HCT116 (cell line): ENCODE measurements at regions not wholly inside any gene's neighbourhood (a gene's known extent, or its start where the extent isn't known, plus 50 kb on each side); places are given as distances from the start of the nearest gene placed in this dataset.

Source experiments
- ATAC-seq: fragments of 200-7000 bp; cut with Tn5 transposase; 2 replicates; pipeline ENCODE4 v1.9.1; 2020; ENCODE audit warnings: mild to moderate bottlenecking, moderate library complexity
- BruUV-seq: library from RNA; stranded (reverse); fragments of 400-500 nt; replicated peaks from 2 replicates; lab custom pipeline; 2021; lab: Mats Ljungman, UMichigan
- CTCF ChIA-PET: fragments of 300-600 bp; sonication (Branson Sonifier 250); formaldehyde crosslinking; loops from one replicate; lab custom pipeline; 2021; ENCODE audit warnings: antibody characterized with exemption; lab: Charles Lee
- POLR2A ChIA-PET: fragments of 300-600, 350-600 bp; sonication (Branson Sonifier 250); formaldehyde crosslinking; loops from one replicate; lab custom pipeline; 2021; ENCODE audit warnings: antibody characterized with exemption; lab: Charles Lee
- RAD21 ChIA-PET, 2 experiments: fragments of 300-600 bp; sonication (Branson Sonifier 250); formaldehyde crosslinking; loops; one replicate each; lab custom pipeline; 2023; ENCODE audit warnings: low total read pairs in 2 of 2; ENCODE audit not compliant: uncharacterized antibody in 2 of 2, unreplicated experiment in 2 of 2, low non-redundant PET in 1 of 2; lab: Charles Lee
- DNase-seq: peaks from one replicate; pipeline ENCODE4 v3.0.0-alpha.2; 2010; ENCODE audit warnings: low read depth, low spot score
- H2AFZ ChIP-seq: fragments of 200-600 bp; shearing (Covaris generic), sonication (generic); 2 replicates; pipeline ENCODE4 v1.6.1; 2017; ENCODE audit warnings: low read depth, mixed run types, mixed read lengths, antibody characterized with exemption, low read length; ENCODE audit not compliant: poor library complexity, severe bottlenecking
- H3K27ac ChIP-seq: 2 replicates; pipeline ENCODE4 v1.5.1; 2012; ENCODE audit warnings: low read depth, low read length
- H3K27me3 ChIP-seq: fragments of 200-600 bp; sonication (generic); 2 replicates; pipeline ENCODE4 v1.6.1; 2016; ENCODE audit warnings: mixed run types, low read length, mixed read lengths; ENCODE audit not compliant: insufficient read depth
- H3K36me3 ChIP-seq, 2 experiments: fragments of 200-500 bp in 1 of 2; fragments of 200-600 bp in 1 of 2; sonication (Bioruptor generic) in 1 of 2; sonication (generic) in 1 of 2; 2 replicates each; pipeline versions ENCODE4 v1.5.1 to v1.6.1; 2014 to 2016; ENCODE audit warnings: low read length in 2 of 2, inconsistent platforms in 1 of 2, mixed read lengths in 1 of 2, mixed run types in 1 of 2; ENCODE audit not compliant: insufficient read depth in 2 of 2, control insufficient read depth in 1 of 2
- H3K4me1 ChIP-seq, 2 experiments: fragments of 200-600 bp in 1 of 2; sonication (generic) in 1 of 2; 2 replicates each; pipeline versions ENCODE4 v1.5.1 to v1.6.1; 2012 to 2017; ENCODE audit warnings: low read length in 2 of 2, inconsistent platforms in 1 of 2, mild to moderate bottlenecking in 1 of 2, mixed read lengths in 1 of 2, mixed run types in 1 of 2, moderate library complexity in 1 of 2; ENCODE audit not compliant: insufficient read depth in 2 of 2, control insufficient read depth in 1 of 2
- H3K4me2 ChIP-seq: fragments of 200-600 bp; sonication (generic); 2 replicates; pipeline ENCODE4 v1.6.1; 2017; ENCODE audit warnings: mixed run types, low read length, mixed read lengths
- H3K4me3 ChIP-seq, 2 experiments: fragments of 200-600 bp in 1 of 2; sonication (generic) in 1 of 2; replicated peaks in 1 of 2; 2 replicates each; pipeline ENCODE4 v1.5.1; 2011 to 2016; ENCODE audit warnings: low read length in 2 of 2, control low read depth in 1 of 2, low read depth in 1 of 2, mild to moderate bottlenecking in 1 of 2, mixed read lengths in 1 of 2, mixed run types in 1 of 2
- H3K79me2 ChIP-seq: fragments of 200-600 bp; sonication (generic); 2 replicates; pipeline ENCODE4 v1.6.1; 2017; ENCODE audit warnings: mild to moderate bottlenecking, mixed run types, low read length, moderate library complexity, mixed read lengths; ENCODE audit not compliant: insufficient read depth
- H3K9ac ChIP-seq: fragments of 200-600 bp; sonication (generic); 2 replicates; pipeline ENCODE4 v1.6.1; 2016; ENCODE audit warnings: low read length, mixed read lengths
- H3K9me2 ChIP-seq: fragments of 200-600 bp; sonication (generic), shearing (Covaris generic); 2 replicates; pipeline ENCODE4 v1.6.1; 2017; ENCODE audit warnings: mixed run types, mild to moderate bottlenecking, moderate library complexity; ENCODE audit not compliant: insufficient read depth
- H3K9me3 ChIP-seq, 2 experiments: fragments of 200-500 bp in 1 of 2; fragments of 200-600 bp in 1 of 2; sonication (Bioruptor generic) in 1 of 2; sonication (generic) in 1 of 2; 2 replicates each; pipeline ENCODE4 v1.6.1; 2014 to 2017; ENCODE audit warnings: low read length in 2 of 2, mixed read lengths in 2 of 2, inconsistent platforms in 1 of 2, low read depth in 1 of 2, mild to moderate bottlenecking in 1 of 2, mixed run types in 1 of 2, moderate library complexity in 1 of 2; ENCODE audit not compliant: control insufficient read depth in 1 of 2, insufficient read depth in 1 of 2
- H4K20me1 ChIP-seq: fragments of 200-600 bp; sonication (generic), shearing (Covaris generic); 2 replicates; pipeline ENCODE4 v1.6.1; 2017; ENCODE audit warnings: mixed run types, mild to moderate bottlenecking, moderate library complexity; ENCODE audit not compliant: insufficient read depth
- CBX3 ChIP-seq: IDR thresholded peaks from 2 replicates; pipeline ENCODE4 v1.6.1; 2012; ENCODE audit warnings: low read depth
- CEBPB ChIP-seq: IDR thresholded peaks from 2 replicates; pipeline ENCODE4 v1.6.1; 2012; ENCODE audit warnings: low read depth
- CTCF ChIP-seq, 3 experiments: fragments of 200-600 bp in 1 of 3; sonication (generic) in 1 of 3; IDR thresholded peaks in 2 of 3; conservative IDR thresholded peaks in 1 of 3; 2 replicates each; pipeline ENCODE4 v1.5.1; 2012 to 2017; ENCODE audit warnings: low read depth in 2 of 3, low read length in 2 of 3, antibody characterized with exemption in 1 of 3, borderline replicate concordance in 1 of 3, control low read depth in 1 of 3, mild to moderate bottlenecking in 1 of 3, mixed read lengths in 1 of 3, mixed run types in 1 of 3, moderate library complexity in 1 of 3; ENCODE audit not compliant: insufficient read depth in 1 of 3
- EGR1 ChIP-seq: IDR thresholded peaks from 2 replicates; pipeline ENCODE4 v1.6.1; 2012; ENCODE audit warnings: low read depth
- EZH2 ChIP-seq: fragments of 200-600 bp; sonication (generic); IDR thresholded peaks from 2 replicates; pipeline ENCODE4 v1.6.1; 2017; ENCODE audit warnings: antibody characterized with exemption, mixed run types
- EZH2phosphoT487 ChIP-seq: fragments of 200-600 bp; IDR thresholded peaks from 2 replicates; pipeline ENCODE4 v1.6.1; 2018; ENCODE audit warnings: antibody characterized with exemption, borderline replicate concordance
- FOSL1 ChIP-seq: IDR thresholded peaks from 2 replicates; pipeline ENCODE4 v1.6.1; 2012; ENCODE audit warnings: low read depth
- JUND ChIP-seq: IDR thresholded peaks from 2 replicates; pipeline ENCODE4 v1.6.1; 2012
- POLR2AphosphoS5 ChIP-seq: IDR thresholded peaks from 2 replicates; pipeline ENCODE4 v1.6.1; 2011; ENCODE audit warnings: mild to moderate bottlenecking, low read depth, low read length, moderate library complexity
- RAD21 ChIP-seq: IDR thresholded peaks from 2 replicates; pipeline ENCODE4 v1.6.1; 2012; ENCODE audit warnings: low read depth, mild to moderate bottlenecking
- REST ChIP-seq: IDR thresholded peaks from 2 replicates; pipeline ENCODE4 v1.6.1; 2012; ENCODE audit warnings: low read depth
- SIN3A ChIP-seq: IDR thresholded peaks from 2 replicates; pipeline ENCODE4 v1.6.1; 2012; ENCODE audit warnings: low read depth
- SRF ChIP-seq: IDR thresholded peaks from 2 replicates; pipeline ENCODE4 v1.6.1; 2012; ENCODE audit warnings: low read depth
- TCF7L2 ChIP-seq: IDR thresholded peaks from 2 replicates; pipeline ENCODE4 v1.7.0; 2011; ENCODE audit warnings: borderline replicate concordance, inconsistent platforms; ENCODE audit not compliant: insufficient read depth, insufficient read length; ENCODE audit errors: extremely low read depth
- YY1 ChIP-seq: IDR thresholded peaks from 2 replicates; pipeline ENCODE4 v1.6.1; 2011; ENCODE audit warnings: low read length, low read depth, moderate library complexity, mild to moderate bottlenecking; ENCODE audit not compliant: insufficient replicate concordance; ENCODE audit errors: extremely low read depth
- ZBTB33 ChIP-seq: IDR thresholded peaks from 2 replicates; pipeline ENCODE4 v1.6.1; 2011; ENCODE audit warnings: mild to moderate bottlenecking, low read length, moderate library complexity; ENCODE audit not compliant: insufficient replicate concordance; ENCODE audit errors: extremely low read depth
- ZFX ChIP-seq: fragments of 450-650 bp; IDR thresholded peaks from 2 replicates; pipeline ENCODE4 v1.6.1; 2017
- intact Hi-C: fragments of 100-400 bp; cut with micrococcal nuclease; formaldehyde crosslinking; loops from 2 replicates; pipeline ENCODE4 v1.10.0; 2022

GRCh38 chr15:69730281-69731080 lies 277.9 kb downstream of the RPLP1 start (continued):
- TF ChIP-seq REST = no peak
- TF ChIP-seq RAD21 = no peak
- TF ChIP-seq, all 23 proteins: peak for 0

GRCh38 chr15:69731081-69731330 lies 278.4 kb downstream of the RPLP1 start:
- no peaks in the 10 kb centered on the region for H3K9me3 ChIP-seq
- H3K9me2 ChIP-seq = no peaks in the 10 kb centered on the region
- ATAC-seq (no peak), DNase-seq (no peak)
- no peak overlapping the region for H2AFZ ChIP-seq
- no peaks in the 10 kb centered on the region for H3K4me1 ChIP-seq
- no peaks in the 10 kb centered on the region for H3K36me3 ChIP-seq
- H3K79me2 ChIP-seq = no peaks in the 10 kb centered on the region
- TF ChIP-seq JUND (no peak), CBX3 (no peak), ZFX (no peak), ZBTB33 (no peak), CEBPB (no peak), POLR2AphosphoS5 (no peak), SIN3A (no peak), EZH2phosphoT487 (no peak), FOSL1 (no peak), RAD21 (no peak), EGR1 (no peak), CTCF (IDR thresholded peaks at IDR 0.05 in 2 of 3, conservative IDR thresholded peaks at IDR 0.05 in 1 of 3; ENCODE audit: borderline replicate concordance in 1 of 3, insufficient read depth in 1 of 3, low read depth in 2 of 3, low read length in 2 of 3) (no peak), SRF (no peak), TCF7L2 (no peak), YY1 (no peak), EZH2 (no peak)
- TF ChIP-seq, all 23 proteins: peak for 0
- no peak overlapping the region for H3K4me3 ChIP-seq
- H4K20me1 ChIP-seq = no peaks in the 10 kb centered on the region
- no peak overlapping the region for H3K9ac ChIP-seq
- no TSS peak for BruUV-seq
- no peak overlapping the region for H3K27ac ChIP-seq
- ChIA-PET RAD21 (no interaction called here), POLR2A (no interaction called here), CTCF (no interaction called here)
- peaks cover 19% of the 10 kb centered on the region for H3K27me3 ChIP-seq
- intact Hi-C loops = loop anchor here (5.0 to 10.0 kb wide), 2 partner anchors 234 to 366 kb away; partner anchors contain the start of gene TLE3
- H3K4me2 ChIP-seq = no peak overlapping the region
